HEK293T (cell line): ENCODE measurements at regions not wholly inside any gene's neighbourhood (a gene's known extent, or its start where the extent isn't known, plus 50 kb on each side); places are given as distances from the start of the nearest gene placed in this dataset.

ENCODE experiments used
- SP1 ChIP-seq: fragments of 450-650 bp; IDR thresholded peaks from 2 replicates; pipeline ENCODE4 v1.6.1; 2017
- SUZ12 ChIP-seq: fragments of 450-650 bp; IDR thresholded peaks from 2 replicates; pipeline ENCODE4 v1.6.1; 2016; ENCODE audit warnings: mild to moderate bottlenecking
- TARDBP ChIP-seq: fragments of 450-650 bp; IDR thresholded peaks from 2 replicates; pipeline ENCODE4 v1.6.1; 2016

GRCh38 chr4:96598465-96598864, 758.6 kb downstream of the PDHA2 start:
- no peak for TF ChIP-seq SP1
- no peak for TF ChIP-seq TARDBP
- TF ChIP-seq SUZ12: no peak
